ENCODE measurements at regions not wholly inside any gene's neighbourhood (a gene's known extent, or its start where the extent isn't known, plus 50 kb on each side); places are given as distances from the start of the nearest gene placed in this dataset.

- H3K27ac ChIP-seq (ENCODE audit: extremely low read depth, low read depth, low read length), result no peak overlapping the region
- no peaks in the 10 kb centered on the region for H3K9me3 ChIP-seq (replicated peaks; ENCODE audit: control insufficient read depth, insufficient read depth, low read depth, low read length)
- no peak for FAIRE-seq
- no peaks in the 10 kb centered on the region for H3K27me3 ChIP-seq (ENCODE audit: control insufficient read depth in 2 of 2, insufficient read depth in 2 of 2, low read length in 2 of 2)
- ChIA-PET POLR2A (interaction anchor here (1.0 kb wide), 1 partner anchor 32 kb away, joined by 4 read pairs; no protein-coding TSS in a partner anchor), CTCF (ENCODE audit: low intra/inter-chr PET ratio) (no interaction called here)
- in situ Hi-C loops (cut with MboI) (no loop called here), intact Hi-C loops (cut with micrococcal nuclease) (no loop called here)
- no peak overlapping the region for H3K4me2 ChIP-seq (ENCODE audit: insufficient read depth, low read length)
- no peak overlapping the region for H2AFZ ChIP-seq (ENCODE audit: low read depth, low read length)
- DNase-seq (ENCODE audit: extremely low read depth in 1 of 4, low spot score in 3 of 4), result no peak
- no peaks in the 10 kb centered on the region for H3K9me1 ChIP-seq (ENCODE audit: control insufficient read depth, insufficient read depth, low read length)
- 55% methylated on average over 1 of the region's 3 CpGs for WGBS (ENCODE audit: insufficient coverage, low coverage, missing lambda C conversion rate)
- H3K4me1 ChIP-seq (replicated peaks in 1 of 2; ENCODE audit: control insufficient read depth in 2 of 2, insufficient read depth in 2 of 2, low read length in 2 of 2), result peaks cover 0 to 4% of the 10 kb centered on the region in 2 experiments; a peak in 2 of 5 replicates
- no TSS peak for BruUV-seq (replicated peaks)
- H3K79me2 ChIP-seq (ENCODE audit: control insufficient read depth, insufficient read depth, low read length), result no peaks in the 10 kb centered on the region
- ATAC-seq, result no peak
- H3K9ac ChIP-seq (ENCODE audit: insufficient read depth in 1 of 2, low read depth in 2 of 2, low read length in 2 of 2), result no peak overlapping the region
- H3K4me3 ChIP-seq, result no peak overlapping the region
- TF ChIP-seq ZNF140 (CRISPR knock-in tag; IDR thresholded peaks at IDR 0.05) (no peak), BRCA1 (IDR thresholded peaks at IDR 0.05) (no peak), BRCA1 (CRISPR knock-in tag; IDR thresholded peaks at IDR 0.05) (no peak), MAFF (IDR thresholded peaks at IDR 0.05; ENCODE audit: low read length) (no peak), TOE1 (IDR thresholded peaks at IDR 0.05; ENCODE audit: borderline replicate concordance) (no peak), TOE1 (CRISPR knock-in tag; IDR thresholded peaks at IDR 0.05; ENCODE audit: borderline replicate concordance, low read depth) (no peak), ERF (CRISPR knock-in tag; IDR thresholded peaks at IDR 0.05) (no peak), ZNF3 (CRISPR knock-in tag; IDR thresholded peaks at IDR 0.05) (no peak)
- TF ChIP-seq, protein P1, sequence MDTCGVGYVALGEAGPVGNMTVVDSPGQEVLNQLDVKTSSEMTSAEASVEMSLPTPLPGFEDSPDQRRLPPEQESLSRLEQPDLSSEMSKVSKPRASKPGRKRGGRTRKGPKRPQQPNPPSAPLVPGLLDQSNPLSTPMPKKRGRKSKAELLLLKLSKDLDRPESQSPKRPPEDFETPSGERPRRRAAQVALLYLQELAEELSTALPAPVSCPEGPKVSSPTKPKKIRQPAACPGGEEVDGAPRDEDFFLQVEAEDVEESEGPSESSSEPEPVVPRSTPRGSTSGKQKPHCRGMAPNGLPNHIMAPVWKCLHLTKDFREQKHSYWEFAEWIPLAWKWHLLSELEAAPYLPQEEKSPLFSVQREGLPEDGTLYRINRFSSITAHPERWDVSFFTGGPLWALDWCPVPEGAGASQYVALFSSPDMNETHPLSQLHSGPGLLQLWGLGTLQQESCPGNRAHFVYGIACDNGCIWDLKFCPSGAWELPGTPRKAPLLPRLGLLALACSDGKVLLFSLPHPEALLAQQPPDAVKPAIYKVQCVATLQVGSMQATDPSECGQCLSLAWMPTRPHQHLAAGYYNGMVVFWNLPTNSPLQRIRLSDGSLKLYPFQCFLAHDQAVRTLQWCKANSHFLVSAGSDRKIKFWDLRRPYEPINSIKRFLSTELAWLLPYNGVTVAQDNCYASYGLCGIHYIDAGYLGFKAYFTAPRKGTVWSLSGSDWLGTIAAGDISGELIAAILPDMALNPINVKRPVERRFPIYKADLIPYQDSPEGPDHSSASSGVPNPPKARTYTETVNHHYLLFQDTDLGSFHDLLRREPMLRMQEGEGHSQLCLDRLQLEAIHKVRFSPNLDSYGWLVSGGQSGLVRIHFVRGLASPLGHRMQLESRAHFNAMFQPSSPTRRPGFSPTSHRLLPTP (IDR thresholded peaks at IDR 0.05; ENCODE audit: borderline replicate concordance, extremely low read depth, insufficient read length), result no peak
- no peaks in the 10 kb centered on the region for H3K36me3 ChIP-seq (ENCODE audit: control insufficient read depth, insufficient read depth, low read length)
- H4K20me1 ChIP-seq (replicated peaks; ENCODE audit: control insufficient read depth, insufficient read depth, low read length), result no peaks in the 10 kb centered on the region
These were observed 94.5 kb upstream of the ENPP6 start for GRCh38 chr4:184312126-184312525.

Measured in K562 (cell line).